ENCODE measurements at regions not wholly inside any gene's neighbourhood (a gene's known extent, or its start where the extent isn't known, plus 50 kb on each side); places are given as distances from the start of the nearest gene placed in this dataset.

GRCh38 chr13:67306742-67307141 is 76.6 kb upstream of the PCDH9 start:
- TF ChIP-seq CTCF (conservative IDR thresholded peaks at IDR 0.05 in 1 of 2, IDR thresholded peaks at IDR 0.05 in 1 of 2; ENCODE audit: low read depth in 1 of 2, low read length in 2 of 2) = no peak
- no peak for TF ChIP-seq EZH2 (IDR thresholded peaks at IDR 0.05; ENCODE audit: low read length, missing control alignments)

All from fibroblast of lung (primary cell).